ENCODE measurements at regions not wholly inside any gene's neighbourhood (a gene's known extent, or its start where the extent isn't known, plus 50 kb on each side); places are given as distances from the start of the nearest gene placed in this dataset.

DNA sequence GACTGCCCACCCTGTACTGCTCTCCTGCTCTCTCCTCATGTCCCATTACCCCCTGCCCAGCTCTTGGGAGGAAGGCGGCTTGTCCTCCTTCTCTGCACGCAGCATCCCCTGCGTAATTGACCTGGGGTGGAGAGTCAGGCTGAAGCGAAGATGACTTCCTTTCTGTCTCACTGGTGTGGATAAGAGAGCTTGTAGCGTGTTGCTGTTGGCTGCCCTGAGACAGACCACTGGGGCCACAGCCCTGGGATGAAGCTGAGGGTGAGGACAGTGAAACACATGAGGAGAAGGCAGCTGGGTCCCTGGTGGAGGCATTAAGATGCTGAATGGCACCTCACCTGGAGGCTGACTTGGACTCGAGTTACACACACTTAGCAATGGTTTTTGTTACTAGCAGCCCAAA lies 310.3 kb upstream of the ZNF32 start:
- no peak for DNase-seq (ENCODE audit: low read depth, low spot score)
- Histone ChIP-seq H3K27me3 (ENCODE audit: control insufficient read depth, insufficient read depth, low read length) (peaks cover 13% of the 10 kb centered on the region), H3K9me3 (ENCODE audit: control insufficient read depth, insufficient read depth, low read length) (no peaks in the 10 kb centered on the region; the same call in 1 of the 2 replicates), H3K4me3 (ENCODE audit: low read depth, low read length) (no peak overlapping the region), H3K27ac (ENCODE audit: low read depth, low read length) (no peak overlapping the region)
- CTCF ChIA-PET, result no interaction called here
- POLR2A ChIA-PET, result no interaction called here
- TF ChIP-seq, protein P1, sequence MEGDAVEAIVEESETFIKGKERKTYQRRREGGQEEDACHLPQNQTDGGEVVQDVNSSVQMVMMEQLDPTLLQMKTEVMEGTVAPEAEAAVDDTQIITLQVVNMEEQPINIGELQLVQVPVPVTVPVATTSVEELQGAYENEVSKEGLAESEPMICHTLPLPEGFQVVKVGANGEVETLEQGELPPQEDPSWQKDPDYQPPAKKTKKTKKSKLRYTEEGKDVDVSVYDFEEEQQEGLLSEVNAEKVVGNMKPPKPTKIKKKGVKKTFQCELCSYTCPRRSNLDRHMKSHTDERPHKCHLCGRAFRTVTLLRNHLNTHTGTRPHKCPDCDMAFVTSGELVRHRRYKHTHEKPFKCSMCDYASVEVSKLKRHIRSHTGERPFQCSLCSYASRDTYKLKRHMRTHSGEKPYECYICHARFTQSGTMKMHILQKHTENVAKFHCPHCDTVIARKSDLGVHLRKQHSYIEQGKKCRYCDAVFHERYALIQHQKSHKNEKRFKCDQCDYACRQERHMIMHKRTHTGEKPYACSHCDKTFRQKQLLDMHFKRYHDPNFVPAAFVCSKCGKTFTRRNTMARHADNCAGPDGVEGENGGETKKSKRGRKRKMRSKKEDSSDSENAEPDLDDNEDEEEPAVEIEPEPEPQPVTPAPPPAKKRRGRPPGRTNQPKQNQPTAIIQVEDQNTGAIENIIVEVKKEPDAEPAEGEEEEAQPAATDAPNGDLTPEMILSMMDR (IDR thresholded peaks at IDR 0.05; ENCODE audit: low read depth, low read length), result no peak

GRCh38 chr10:43958071-43958432 lies 309.4 kb upstream of the ZNF32 start:
- no peak for DNase-seq (ENCODE audit: low read depth, low spot score)
- TF ChIP-seq, protein P1 (IDR thresholded peaks at IDR 0.05; ENCODE audit: low read depth, low read length), result no peak
- Histone ChIP-seq H3K27me3 (ENCODE audit: control insufficient read depth, insufficient read depth, low read length) (peaks cover 12% of the 10 kb centered on the region), H3K4me3 (ENCODE audit: low read depth, low read length) (no peak overlapping the region), H3K27ac (ENCODE audit: low read depth, low read length) (no peak overlapping the region), H3K9me3 (ENCODE audit: control insufficient read depth, insufficient read depth, low read length) (peaks cover 4% of the 10 kb centered on the region)
- ChIA-PET POLR2A (interaction anchor here (0.5 kb wide), 1 partner anchor 13 kb away, joined by 3 read pairs; no protein-coding TSS in a partner anchor), CTCF (no interaction called here)

DNA sequence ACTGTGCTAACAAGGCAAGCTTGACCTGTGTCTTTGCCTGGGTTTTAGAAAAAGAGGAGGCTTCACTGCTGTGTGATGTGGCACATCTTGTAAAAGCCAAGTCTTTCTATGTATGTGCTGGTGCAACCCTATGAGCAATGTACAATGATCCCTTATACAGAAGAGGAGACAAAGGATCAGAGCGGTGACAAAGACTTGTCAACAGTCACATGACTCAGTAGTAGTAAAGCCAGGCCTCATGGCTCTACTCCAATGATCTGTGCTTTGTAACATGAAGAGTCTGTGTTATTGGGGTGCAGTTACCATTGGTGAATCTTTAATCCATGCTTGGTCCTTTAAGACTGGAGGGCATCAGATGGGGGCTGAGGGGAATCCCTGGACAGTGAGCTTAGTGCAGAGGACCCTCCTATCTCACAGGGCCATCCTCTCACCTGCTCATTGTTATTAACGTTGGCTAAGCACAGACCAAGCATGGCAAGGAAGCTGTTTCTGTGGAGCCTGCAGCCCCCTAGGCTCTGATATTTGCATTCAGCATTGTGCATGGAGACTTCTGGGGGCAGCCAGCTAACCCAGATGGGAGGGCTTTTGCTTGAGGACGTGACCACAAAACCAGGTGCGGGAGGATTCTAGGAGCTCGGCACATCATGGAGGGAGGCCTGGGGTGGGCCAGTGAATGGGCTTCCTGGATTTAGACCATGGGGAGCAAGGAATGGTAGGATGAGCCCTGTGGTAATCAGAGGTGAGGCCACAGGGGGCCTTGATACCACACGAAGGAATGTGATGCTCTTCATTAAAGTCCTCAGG lies 308.8 kb upstream of the ZNF32 start:
- peaks cover 7% of the 10 kb centered on the region for H3K9me3 ChIP-seq (ENCODE audit: control insufficient read depth, insufficient read depth, low read length)
- POLR2A ChIA-PET, result no interaction called here
- CTCF ChIA-PET, result no interaction called here
- H3K27me3 ChIP-seq (ENCODE audit: control insufficient read depth, insufficient read depth, low read length), result peaks cover 12% of the 10 kb centered on the region
- no peak for DNase-seq (ENCODE audit: low read depth, low spot score)
- H3K4me3 ChIP-seq (ENCODE audit: low read depth, low read length), result no peak overlapping the region
- no peak overlapping the region for H3K27ac ChIP-seq (ENCODE audit: low read depth, low read length)
- TF ChIP-seq, protein P1 (IDR thresholded peaks at IDR 0.05; ENCODE audit: low read depth, low read length), result no peak

GRCh38 chr10:43955978-43956377 lies 307.3 kb upstream of the ZNF32 start:
- TF ChIP-seq, protein P1 (IDR thresholded peaks at IDR 0.05; ENCODE audit: low read depth, low read length), result no peak
- Histone ChIP-seq H3K9me3 (ENCODE audit: control insufficient read depth, insufficient read depth, low read length) (peaks cover 7% of the 10 kb centered on the region), H3K27ac (ENCODE audit: low read depth, low read length) (no peak overlapping the region), H3K27me3 (ENCODE audit: control insufficient read depth, insufficient read depth, low read length) (peaks cover 12% of the 10 kb centered on the region), H3K4me3 (ENCODE audit: low read depth, low read length) (no peak overlapping the region)
- DNase-seq (ENCODE audit: low read depth, low spot score), result no peak
- POLR2A ChIA-PET, result no interaction called here
- CTCF ChIA-PET, result no interaction called here

DNA sequence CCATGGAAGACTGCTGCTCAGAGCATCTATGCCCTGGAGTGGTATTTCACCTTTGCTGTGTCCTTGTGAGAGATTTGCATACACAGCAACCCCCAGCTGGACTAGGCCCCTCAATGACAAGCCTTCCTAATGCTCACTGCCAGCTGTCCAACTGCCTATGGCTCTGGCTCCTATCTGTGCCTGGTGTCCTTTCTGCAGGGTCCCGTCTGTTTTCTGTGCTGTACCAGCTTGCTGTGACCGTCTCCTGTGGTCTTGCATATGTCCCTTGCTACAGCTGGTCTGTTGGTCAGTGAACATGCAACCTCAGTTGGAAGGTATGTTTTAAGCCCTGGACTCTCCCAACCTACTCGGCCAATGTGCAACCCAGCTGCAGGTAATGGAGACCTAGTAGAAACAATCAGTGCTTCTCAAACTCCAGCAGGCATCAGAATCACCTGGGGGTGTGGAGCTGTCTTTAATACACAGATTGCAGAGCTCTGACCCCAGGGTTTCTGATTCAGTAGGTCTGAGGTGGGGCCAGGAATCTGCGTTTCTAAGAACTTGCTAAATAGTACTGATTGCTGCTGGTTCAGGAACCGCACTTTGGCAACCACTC lies 306.4 kb upstream of the ZNF32 start:
- peaks cover 7% of the 10 kb centered on the region for H3K9me3 ChIP-seq (ENCODE audit: control insufficient read depth, insufficient read depth, low read length)
- no peak for DNase-seq (ENCODE audit: low read depth, low spot score)
- H3K27me3 ChIP-seq (ENCODE audit: control insufficient read depth, insufficient read depth, low read length), result peaks cover 12% of the 10 kb centered on the region
- POLR2A ChIA-PET, result no interaction called here
- H3K4me3 ChIP-seq (ENCODE audit: low read depth, low read length), result no peak overlapping the region
- TF ChIP-seq, protein P1 (IDR thresholded peaks at IDR 0.05; ENCODE audit: low read depth, low read length), result no peak
- H3K27ac ChIP-seq (ENCODE audit: low read depth, low read length), result no peak overlapping the region
- CTCF ChIA-PET, result no interaction called here
